ENCODE measurements at regions not wholly inside any gene's neighbourhood (a gene's known extent, or its start where the extent isn't known, plus 50 kb on each side); places are given as distances from the start of the nearest gene placed in this dataset.

GRCh38 chr15:101547737-101548136, 58.2 kb upstream of the PCSK6 start:
- H3K4me3 ChIP-seq (ENCODE audit: low read depth, low read length), result no peak overlapping the region
- DNase-seq (ENCODE audit: low read depth), result no peak
- TF ChIP-seq MAX (IDR thresholded peaks at IDR 0.05; ENCODE audit: low read depth, low read length), result no peak
- TF ChIP-seq, protein P1, sequence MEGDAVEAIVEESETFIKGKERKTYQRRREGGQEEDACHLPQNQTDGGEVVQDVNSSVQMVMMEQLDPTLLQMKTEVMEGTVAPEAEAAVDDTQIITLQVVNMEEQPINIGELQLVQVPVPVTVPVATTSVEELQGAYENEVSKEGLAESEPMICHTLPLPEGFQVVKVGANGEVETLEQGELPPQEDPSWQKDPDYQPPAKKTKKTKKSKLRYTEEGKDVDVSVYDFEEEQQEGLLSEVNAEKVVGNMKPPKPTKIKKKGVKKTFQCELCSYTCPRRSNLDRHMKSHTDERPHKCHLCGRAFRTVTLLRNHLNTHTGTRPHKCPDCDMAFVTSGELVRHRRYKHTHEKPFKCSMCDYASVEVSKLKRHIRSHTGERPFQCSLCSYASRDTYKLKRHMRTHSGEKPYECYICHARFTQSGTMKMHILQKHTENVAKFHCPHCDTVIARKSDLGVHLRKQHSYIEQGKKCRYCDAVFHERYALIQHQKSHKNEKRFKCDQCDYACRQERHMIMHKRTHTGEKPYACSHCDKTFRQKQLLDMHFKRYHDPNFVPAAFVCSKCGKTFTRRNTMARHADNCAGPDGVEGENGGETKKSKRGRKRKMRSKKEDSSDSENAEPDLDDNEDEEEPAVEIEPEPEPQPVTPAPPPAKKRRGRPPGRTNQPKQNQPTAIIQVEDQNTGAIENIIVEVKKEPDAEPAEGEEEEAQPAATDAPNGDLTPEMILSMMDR (IDR thresholded peaks at IDR 0.05; ENCODE audit: low read depth, low read length), result no peak
- no peak for TF ChIP-seq MYC (IDR thresholded peaks at IDR 0.05; ENCODE audit: low read depth, low read length)
- TF ChIP-seq POLR2A (IDR thresholded peaks at IDR 0.05; ENCODE audit: extremely low read depth, insufficient read length), result no peak

DNA sequence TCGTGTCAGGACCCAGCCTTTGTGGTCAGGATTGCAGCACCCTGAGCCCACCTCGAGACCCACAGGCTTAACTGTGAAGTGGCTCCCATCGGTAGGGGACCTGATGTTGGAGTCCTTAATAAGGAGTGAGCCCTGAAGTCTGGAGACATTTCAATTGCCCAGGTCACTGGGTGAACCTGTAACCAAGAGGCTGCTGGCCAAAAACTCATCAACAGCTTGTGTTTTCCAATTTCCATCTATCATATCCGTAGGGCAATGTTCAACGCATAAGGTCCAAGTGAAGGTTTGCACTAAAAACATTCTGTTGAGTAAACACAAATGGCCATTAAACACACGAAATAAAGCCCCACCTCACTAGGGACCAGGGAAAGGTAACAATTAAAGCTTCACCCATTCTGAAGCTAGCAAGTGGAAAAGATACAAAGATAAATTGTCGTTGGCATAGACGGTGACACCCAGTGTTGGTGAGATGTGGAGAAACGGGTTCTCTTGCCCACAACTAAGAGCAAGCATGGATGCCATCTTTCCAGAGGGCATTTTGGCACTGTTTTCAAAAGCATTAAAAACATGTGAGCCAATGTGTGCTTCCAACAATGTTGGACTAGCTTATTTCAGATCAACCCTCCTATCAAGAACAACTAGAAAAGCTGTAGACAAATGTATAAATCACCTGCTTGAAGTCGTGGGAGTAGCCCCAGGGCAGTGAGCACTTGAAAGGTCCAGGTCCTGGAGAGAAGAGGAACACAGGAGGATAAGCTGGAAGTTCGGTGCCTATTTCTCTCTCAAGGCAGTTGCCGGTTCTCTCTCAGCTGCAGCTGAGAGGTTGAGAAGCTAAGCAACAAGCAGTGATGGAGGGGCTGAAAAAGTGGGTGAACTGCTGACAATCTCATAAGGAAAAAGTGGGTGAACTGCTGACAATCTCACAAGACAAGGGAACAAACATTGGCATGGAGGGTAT, 56.3 kb upstream of the PCSK6 start:
- H3K4me3 ChIP-seq (ENCODE audit: low read depth, low read length), result no peak overlapping the region
- TF ChIP-seq MYC (IDR thresholded peaks at IDR 0.05; ENCODE audit: low read depth, low read length) (no peak), POLR2A (IDR thresholded peaks at IDR 0.05; ENCODE audit: extremely low read depth, insufficient read length) (no peak)
- DNase-seq (ENCODE audit: low read depth), result no peak

GRCh38 chr15:101544613-101544945, 55.1 kb upstream of the PCSK6 start:
- TF ChIP-seq MYC (IDR thresholded peaks at IDR 0.05; ENCODE audit: low read depth, low read length) (no peak), POLR2A (IDR thresholded peaks at IDR 0.05; ENCODE audit: extremely low read depth, insufficient read length) (no peak), MAX (IDR thresholded peaks at IDR 0.05; ENCODE audit: low read depth, low read length) (no peak)
- TF ChIP-seq, protein P1 (IDR thresholded peaks at IDR 0.05; ENCODE audit: low read depth, low read length), result no peak
- no peak overlapping the region for H3K4me3 ChIP-seq (ENCODE audit: low read depth, low read length)
- no peak for DNase-seq (ENCODE audit: low read depth)

GRCh38 chr15:101543926-101544612, 54.6 kb upstream of the PCSK6 start:
- TF ChIP-seq, protein P1 (IDR thresholded peaks at IDR 0.05; ENCODE audit: low read depth, low read length), result no peak
- no peak for TF ChIP-seq MYC (IDR thresholded peaks at IDR 0.05; ENCODE audit: low read depth, low read length)
- DNase-seq (ENCODE audit: low read depth), result no peak
- H3K4me3 ChIP-seq (ENCODE audit: low read depth, low read length), result no peak overlapping the region

DNA sequence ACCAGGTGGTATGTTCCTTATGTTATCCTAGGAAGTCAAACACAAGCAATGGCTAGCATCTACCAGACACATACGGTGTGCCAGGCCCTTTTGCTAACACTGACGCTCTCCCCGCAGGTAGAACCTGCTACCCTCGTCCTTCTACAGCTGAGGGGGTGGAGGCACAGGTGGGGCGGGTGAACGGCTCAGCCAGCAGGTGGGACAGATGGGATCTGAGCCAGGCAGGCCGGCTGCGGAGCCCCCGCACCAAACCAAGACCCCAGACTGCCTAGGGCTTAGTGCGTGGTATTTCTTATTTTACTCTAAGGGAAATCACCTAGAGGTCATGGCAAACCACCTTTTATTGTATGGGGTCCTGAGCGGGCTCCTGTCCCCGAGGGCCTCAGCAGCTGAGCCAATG, 53.9 kb upstream of the PCSK6 start:
- TF ChIP-seq MAX (IDR thresholded peaks at IDR 0.05; ENCODE audit: low read depth, low read length) (no peak), MYC (IDR thresholded peaks at IDR 0.05; ENCODE audit: low read depth, low read length) (no peak), POLR2A (IDR thresholded peaks at IDR 0.05; ENCODE audit: extremely low read depth, insufficient read length) (no peak)
- TF ChIP-seq, protein P1 (IDR thresholded peaks at IDR 0.05; ENCODE audit: low read depth, low read length), result no peak
- no peak overlapping the region for H3K4me3 ChIP-seq (ENCODE audit: low read depth, low read length)
- DNase-seq (ENCODE audit: low read depth), result no peak

DNA sequence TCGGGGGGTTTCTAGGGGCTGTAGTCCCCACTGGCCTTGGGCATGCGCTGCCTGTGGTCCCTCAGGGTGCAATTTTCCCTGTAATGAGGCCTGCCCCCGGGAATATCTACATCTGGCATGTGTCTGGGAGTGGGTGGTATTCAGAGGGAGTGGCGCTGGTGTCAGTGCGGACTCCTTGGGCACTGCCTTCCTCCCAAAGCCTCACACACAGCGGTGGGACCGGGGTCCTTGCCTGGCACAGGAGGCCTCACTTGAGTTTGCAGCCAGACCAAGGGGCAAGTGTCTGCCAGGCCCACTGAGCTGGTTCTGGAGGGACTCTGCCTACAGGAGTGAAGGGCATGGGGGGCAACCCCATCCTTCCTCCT, 53.5 kb upstream of the PCSK6 start:
- DNase-seq (ENCODE audit: low read depth), result no peak
- H3K4me3 ChIP-seq (ENCODE audit: low read depth, low read length), result no peak overlapping the region
- TF ChIP-seq MAX (IDR thresholded peaks at IDR 0.05; ENCODE audit: low read depth, low read length) (no peak), MYC (IDR thresholded peaks at IDR 0.05; ENCODE audit: low read depth, low read length) (no peak), POLR2A (IDR thresholded peaks at IDR 0.05; ENCODE audit: extremely low read depth, insufficient read length) (no peak)
- TF ChIP-seq, protein P1 (IDR thresholded peaks at IDR 0.05; ENCODE audit: low read depth, low read length), result no peak
